PC-3 (cell line): ENCODE measurements at regions not wholly inside any gene's neighbourhood (a gene's known extent, or its start where the extent isn't known, plus 50 kb on each side); places are given as distances from the start of the nearest gene placed in this dataset.

Experiments
- EZH2phosphoT487 ChIP-seq: fragments of 300-600 bp; sonication (generic); IDR thresholded peaks from 2 replicates; pipeline ENCODE4 v1.6.1; 2018; ENCODE audit warnings: mild to moderate bottlenecking, antibody characterized with exemption, low read length, borderline replicate concordance
- TF ChIP-seq, protein P1 (sequence below): fragments of 300-600 bp; sonication (generic); conservative IDR thresholded peaks from 2 replicates; pipeline ENCODE4 v1.5.1; 2017; ENCODE audit warnings: antibody characterized with exemption, low read depth, mild to moderate bottlenecking, low read length

DNA sequence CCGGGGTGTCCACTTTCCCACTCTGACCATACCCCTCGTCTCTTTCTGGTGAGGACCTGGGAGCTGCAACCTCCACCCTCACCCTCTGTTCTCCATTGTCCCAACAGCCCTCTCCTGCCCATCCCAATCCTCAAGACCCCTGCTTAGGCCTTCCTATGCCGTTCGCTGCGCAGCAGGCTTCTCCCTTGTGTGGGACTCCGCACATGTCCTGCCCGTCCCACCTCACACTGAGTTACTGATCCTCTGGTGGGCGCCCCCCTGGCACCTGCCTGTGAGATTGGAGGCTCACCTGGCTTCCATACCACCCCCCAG lies 119.5 kb upstream of the SNTG2 start:
- TF ChIP-seq, protein P1, sequence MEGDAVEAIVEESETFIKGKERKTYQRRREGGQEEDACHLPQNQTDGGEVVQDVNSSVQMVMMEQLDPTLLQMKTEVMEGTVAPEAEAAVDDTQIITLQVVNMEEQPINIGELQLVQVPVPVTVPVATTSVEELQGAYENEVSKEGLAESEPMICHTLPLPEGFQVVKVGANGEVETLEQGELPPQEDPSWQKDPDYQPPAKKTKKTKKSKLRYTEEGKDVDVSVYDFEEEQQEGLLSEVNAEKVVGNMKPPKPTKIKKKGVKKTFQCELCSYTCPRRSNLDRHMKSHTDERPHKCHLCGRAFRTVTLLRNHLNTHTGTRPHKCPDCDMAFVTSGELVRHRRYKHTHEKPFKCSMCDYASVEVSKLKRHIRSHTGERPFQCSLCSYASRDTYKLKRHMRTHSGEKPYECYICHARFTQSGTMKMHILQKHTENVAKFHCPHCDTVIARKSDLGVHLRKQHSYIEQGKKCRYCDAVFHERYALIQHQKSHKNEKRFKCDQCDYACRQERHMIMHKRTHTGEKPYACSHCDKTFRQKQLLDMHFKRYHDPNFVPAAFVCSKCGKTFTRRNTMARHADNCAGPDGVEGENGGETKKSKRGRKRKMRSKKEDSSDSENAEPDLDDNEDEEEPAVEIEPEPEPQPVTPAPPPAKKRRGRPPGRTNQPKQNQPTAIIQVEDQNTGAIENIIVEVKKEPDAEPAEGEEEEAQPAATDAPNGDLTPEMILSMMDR, result no peak
- TF ChIP-seq EZH2phosphoT487, result no peak
